ENCODE measurements at regions not wholly inside any gene's neighbourhood (a gene's known extent, or its start where the extent isn't known, plus 50 kb on each side); places are given as distances from the start of the nearest gene placed in this dataset.
"Not testable (repeated sequence)": the region's sequence is repeated elsewhere in the genome, so short reads cannot be mapped to it uniquely, and the experiment has no call there.

DNA sequence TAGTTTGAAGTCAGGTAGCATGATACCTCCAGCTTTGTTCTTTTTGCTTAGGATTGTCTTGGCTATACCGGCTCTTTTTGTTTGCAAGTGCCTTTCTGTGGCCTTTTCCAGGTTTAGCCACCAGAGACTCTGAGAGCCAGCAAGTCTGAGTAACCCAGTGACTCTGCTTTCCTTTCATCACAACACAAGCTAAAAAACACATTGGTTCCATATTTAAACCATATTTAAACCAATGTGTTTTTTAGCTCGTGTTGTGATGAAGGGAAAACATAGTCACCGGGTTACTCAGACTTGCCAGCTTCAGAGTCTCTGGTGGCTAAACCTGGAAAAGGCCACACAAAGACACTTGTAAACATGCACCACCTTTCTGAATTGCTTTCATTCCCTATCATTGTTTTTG lies 493.3 kb downstream of the NTRK2 start:
- DNase-seq: no peak
- WGBS (ENCODE audit: insufficient coverage, low lambda C conversion rate): 80% methylated on average over 1 of the region's 3 CpGs
- H3K27ac ChIP-seq (ENCODE audit: low read length): no peak overlapping the region
- H3K4me3 ChIP-seq (ENCODE audit: low read length): no peak overlapping the region
- no peaks in the 10 kb centered on the region for H3K27me3 ChIP-seq (ENCODE audit: control insufficient read depth, insufficient read depth, low read length)
- H3K9me3 ChIP-seq (ENCODE audit: control insufficient read depth, low read depth, low read length): no peaks in the 10 kb centered on the region
- H3K36me3 ChIP-seq (ENCODE audit: control insufficient read depth, insufficient read depth, low read length): no peaks in the 10 kb centered on the region
- no peaks in the 10 kb centered on the region for H3K4me1 ChIP-seq (ENCODE audit: control insufficient read depth, insufficient read depth, low read length)

DNA sequence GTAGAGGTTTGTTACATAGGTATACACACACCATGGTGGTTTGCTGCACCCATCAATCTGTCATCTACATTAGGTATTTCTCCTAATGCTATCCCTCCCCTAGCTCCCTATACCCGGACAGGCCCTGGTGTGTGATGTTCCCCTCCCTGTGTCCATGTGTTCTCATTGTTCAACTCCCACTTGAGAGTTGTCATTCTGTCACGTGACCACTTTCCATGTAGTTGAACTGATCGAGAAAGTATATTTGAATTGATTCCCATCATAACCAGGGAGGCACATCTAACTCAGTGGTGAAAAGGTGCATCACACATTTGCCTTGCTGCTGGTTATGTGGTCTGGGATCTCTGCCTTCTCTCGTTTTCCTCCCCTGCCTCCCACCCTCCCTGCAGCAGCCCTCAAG lies 491.4 kb downstream of the NTRK2 start:
- H3K9me3 ChIP-seq (ENCODE audit: control insufficient read depth, low read depth, low read length); DNase-seq; H3K4me3 ChIP-seq (ENCODE audit: low read length); H3K27me3 ChIP-seq (ENCODE audit: control insufficient read depth, insufficient read depth, low read length); H3K27ac ChIP-seq (ENCODE audit: low read length); H3K36me3 ChIP-seq (ENCODE audit: control insufficient read depth, insufficient read depth, low read length); H3K4me1 ChIP-seq (ENCODE audit: control insufficient read depth, insufficient read depth, low read length): not testable (repeated sequence)
- no CpG with 5 or more reads among the region's 4 CpGs for WGBS (ENCODE audit: insufficient coverage, low lambda C conversion rate)

DNA sequence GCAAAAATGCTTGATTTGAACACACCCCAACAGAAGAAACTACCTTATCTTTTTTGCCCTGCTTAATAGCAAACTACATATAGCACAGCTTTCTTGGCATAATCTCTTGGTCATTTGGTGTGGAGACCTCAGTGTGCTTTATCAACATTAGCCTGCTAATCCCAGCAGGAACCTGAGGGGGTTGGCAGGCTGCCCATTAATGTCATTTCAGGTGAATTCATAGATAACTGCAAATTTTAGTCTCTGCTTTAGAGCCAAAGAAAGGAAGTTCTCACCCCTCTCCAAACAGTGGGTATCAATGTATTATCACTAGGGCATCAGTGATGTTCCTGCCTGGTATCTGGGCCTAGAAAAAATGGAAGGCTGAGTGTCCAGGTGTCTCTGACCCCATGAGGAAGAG lies 489.0 kb downstream of the NTRK2 start:
- Histone ChIP-seq H3K9me3 (ENCODE audit: control insufficient read depth, low read depth, low read length) (no peaks in the 10 kb centered on the region), H3K27me3 (ENCODE audit: control insufficient read depth, insufficient read depth, low read length) (no peaks in the 10 kb centered on the region), H3K36me3 (ENCODE audit: control insufficient read depth, insufficient read depth, low read length) (no peaks in the 10 kb centered on the region), H3K4me1 (ENCODE audit: control insufficient read depth, insufficient read depth, low read length) (no peaks in the 10 kb centered on the region), H3K4me3 (ENCODE audit: low read length) (no peak overlapping the region), H3K27ac (ENCODE audit: low read length) (no peak overlapping the region)
- DNase-seq: no peak

DNA sequence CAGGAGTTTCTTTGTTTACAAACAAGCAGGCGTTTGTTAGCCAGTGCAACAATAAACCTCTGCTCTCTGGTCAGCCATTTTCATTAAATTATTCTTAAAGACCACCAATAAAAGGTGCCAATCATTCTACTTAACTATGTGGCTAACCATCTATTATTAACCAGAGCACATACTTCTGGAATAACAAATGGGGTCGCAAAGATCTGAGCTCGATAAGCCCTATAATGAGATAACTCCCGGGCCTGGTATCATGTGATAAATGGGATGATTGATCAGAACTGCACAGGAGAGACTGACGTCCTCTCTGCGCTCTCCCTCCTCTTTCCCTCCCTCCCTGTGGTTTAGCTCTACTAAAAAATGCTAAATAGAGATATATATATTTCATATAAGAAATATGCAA lies 488.2 kb downstream of the NTRK2 start:
- no peaks in the 10 kb centered on the region for H3K36me3 ChIP-seq (ENCODE audit: control insufficient read depth, insufficient read depth, low read length)
- no peaks in the 10 kb centered on the region for H3K27me3 ChIP-seq (ENCODE audit: control insufficient read depth, insufficient read depth, low read length)
- H3K9me3 ChIP-seq (ENCODE audit: control insufficient read depth, low read depth, low read length): no peaks in the 10 kb centered on the region
- no peaks in the 10 kb centered on the region for H3K4me1 ChIP-seq (ENCODE audit: control insufficient read depth, insufficient read depth, low read length)
- 40% methylated on average over 1 of the region's 6 CpGs for WGBS (ENCODE audit: insufficient coverage, low lambda C conversion rate)
- no peak overlapping the region for H3K27ac ChIP-seq (ENCODE audit: low read length)
- H3K4me3 ChIP-seq (ENCODE audit: low read length): no peak overlapping the region
- DNase-seq: no peak

DNA sequence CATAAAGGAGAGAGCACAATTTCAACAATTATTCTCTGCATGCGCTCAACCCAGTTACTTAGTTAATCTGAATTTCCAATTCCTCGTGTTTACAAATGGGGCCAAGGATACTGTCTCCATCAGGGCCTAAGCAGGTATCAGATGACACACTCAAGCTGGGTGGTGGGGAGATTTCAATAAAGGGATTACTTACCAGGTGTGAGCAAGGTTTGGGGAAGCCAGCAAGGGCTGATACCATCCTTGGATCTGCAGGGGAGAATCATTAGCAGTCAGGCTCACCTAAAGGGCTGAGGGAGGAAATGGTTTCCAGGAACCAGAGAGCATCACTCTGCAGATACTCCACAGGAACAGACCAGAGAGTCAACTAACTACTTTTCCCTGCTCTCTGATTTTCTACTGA lies 487.1 kb downstream of the NTRK2 start:
- Histone ChIP-seq H3K4me1 (ENCODE audit: control insufficient read depth, insufficient read depth, low read length) (no peaks in the 10 kb centered on the region), H3K27ac (ENCODE audit: low read length) (no peak overlapping the region)
- no CpG with 5 or more reads among the region's 2 CpGs for WGBS (ENCODE audit: insufficient coverage, low lambda C conversion rate)

DNA sequence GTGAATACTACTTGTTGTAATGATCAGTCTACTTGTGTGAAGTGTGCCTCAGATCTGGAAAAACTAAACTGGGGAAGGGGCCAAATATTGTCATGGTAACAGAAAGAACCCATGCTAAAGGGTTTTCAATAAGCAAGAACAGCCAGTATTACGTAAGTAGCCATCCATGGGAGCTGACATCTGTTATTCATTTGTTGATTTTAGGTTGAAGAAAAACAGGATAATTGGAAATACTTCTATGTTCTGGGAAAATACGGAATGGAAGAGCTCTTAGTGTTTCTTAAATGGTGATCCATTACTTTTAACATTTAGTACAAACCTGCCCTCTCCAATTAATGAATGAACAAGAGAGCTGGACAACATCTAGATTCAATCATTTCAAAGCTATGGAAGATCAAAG lies 485.8 kb downstream of the NTRK2 start:
- Histone ChIP-seq H3K27me3 (ENCODE audit: control insufficient read depth, insufficient read depth, low read length) (no peaks in the 10 kb centered on the region), H3K36me3 (ENCODE audit: control insufficient read depth, insufficient read depth, low read length) (no peaks in the 10 kb centered on the region), H3K9me3 (ENCODE audit: control insufficient read depth, low read depth, low read length) (no peaks in the 10 kb centered on the region), H3K27ac (ENCODE audit: low read length) (no peak overlapping the region), H3K4me3 (ENCODE audit: low read length) (no peak overlapping the region), H3K4me1 (ENCODE audit: control insufficient read depth, insufficient read depth, low read length) (no peaks in the 10 kb centered on the region)
- no CpG with 5 or more reads among the region's 2 CpGs for WGBS (ENCODE audit: insufficient coverage, low lambda C conversion rate)
- no peak for DNase-seq

More for the DNA sequence above, 487.1 kb downstream of the NTRK2 start:
- DNase-seq: no peak
- no peaks in the 10 kb centered on the region for H3K27me3 ChIP-seq (ENCODE audit: control insufficient read depth, insufficient read depth, low read length)
- H3K4me3 ChIP-seq (ENCODE audit: low read length): no peak overlapping the region
- no peaks in the 10 kb centered on the region for H3K36me3 ChIP-seq (ENCODE audit: control insufficient read depth, insufficient read depth, low read length)
- no peaks in the 10 kb centered on the region for H3K9me3 ChIP-seq (ENCODE audit: control insufficient read depth, low read depth, low read length)

DNA sequence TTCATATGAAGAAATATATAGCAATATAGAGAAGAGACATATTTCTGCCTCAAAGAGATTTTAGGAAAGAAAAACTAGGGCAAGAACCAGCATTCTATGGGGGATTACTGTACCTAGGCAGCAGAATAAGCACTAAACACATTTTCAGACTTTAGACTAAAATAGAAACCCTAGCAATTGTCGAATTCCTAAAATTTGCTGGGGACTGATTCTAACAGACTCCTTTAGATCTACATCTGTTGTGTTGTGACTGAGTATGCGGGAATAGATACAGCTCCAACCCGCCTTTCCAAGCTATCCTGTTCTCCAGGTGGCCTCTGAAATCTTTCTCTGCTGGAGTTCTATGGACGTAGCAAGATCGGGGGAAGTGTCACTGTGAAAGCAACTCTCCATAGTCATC lies 482.2 kb downstream of the NTRK2 start:
- no peak for DNase-seq
- H3K27ac ChIP-seq (ENCODE audit: low read length): no peak overlapping the region
- H3K4me3 ChIP-seq (ENCODE audit: low read length): no peak overlapping the region
- H3K36me3 ChIP-seq (ENCODE audit: control insufficient read depth, insufficient read depth, low read length): no peaks in the 10 kb centered on the region
- peaks cover 2% of the 10 kb centered on the region for H3K27me3 ChIP-seq (ENCODE audit: control insufficient read depth, insufficient read depth, low read length)
- H3K9me3 ChIP-seq (ENCODE audit: control insufficient read depth, low read depth, low read length): no peaks in the 10 kb centered on the region
- 100% methylated on average over 2 of the region's 5 CpGs for WGBS (ENCODE audit: insufficient coverage, low lambda C conversion rate)
- no peaks in the 10 kb centered on the region for H3K4me1 ChIP-seq (ENCODE audit: control insufficient read depth, insufficient read depth, low read length)

DNA sequence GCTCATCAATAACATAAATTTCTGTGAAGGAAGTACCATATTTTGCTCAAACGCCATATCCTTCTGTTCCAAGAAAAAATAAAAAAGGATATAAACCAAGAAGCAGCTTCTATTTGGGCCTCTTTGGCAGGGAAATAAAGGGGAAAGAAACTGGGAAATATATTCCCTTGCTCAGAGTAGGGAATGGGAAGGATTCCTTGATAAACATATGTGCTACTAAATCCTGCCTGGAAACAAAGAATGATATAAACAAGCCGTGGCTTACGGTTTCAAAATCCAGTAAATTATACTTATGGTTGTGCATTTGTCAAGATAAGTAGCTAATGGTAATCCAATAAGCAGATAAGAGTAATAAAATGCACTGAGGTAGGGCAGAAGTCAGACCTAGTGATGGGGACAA lies 481.6 kb downstream of the NTRK2 start:
- no peak overlapping the region for H3K27ac ChIP-seq (ENCODE audit: low read length)
- H3K27me3 ChIP-seq (ENCODE audit: control insufficient read depth, insufficient read depth, low read length): peaks cover 2% of the 10 kb centered on the region
- no peaks in the 10 kb centered on the region for H3K9me3 ChIP-seq (ENCODE audit: control insufficient read depth, low read depth, low read length)
- no peak for DNase-seq
- no peak overlapping the region for H3K4me3 ChIP-seq (ENCODE audit: low read length)
- H3K4me1 ChIP-seq (ENCODE audit: control insufficient read depth, insufficient read depth, low read length): no peaks in the 10 kb centered on the region
- H3K36me3 ChIP-seq (ENCODE audit: control insufficient read depth, insufficient read depth, low read length): no peaks in the 10 kb centered on the region
- 33% methylated on average over 3 of the region's 3 CpGs for WGBS (ENCODE audit: insufficient coverage, low lambda C conversion rate)

DNA sequence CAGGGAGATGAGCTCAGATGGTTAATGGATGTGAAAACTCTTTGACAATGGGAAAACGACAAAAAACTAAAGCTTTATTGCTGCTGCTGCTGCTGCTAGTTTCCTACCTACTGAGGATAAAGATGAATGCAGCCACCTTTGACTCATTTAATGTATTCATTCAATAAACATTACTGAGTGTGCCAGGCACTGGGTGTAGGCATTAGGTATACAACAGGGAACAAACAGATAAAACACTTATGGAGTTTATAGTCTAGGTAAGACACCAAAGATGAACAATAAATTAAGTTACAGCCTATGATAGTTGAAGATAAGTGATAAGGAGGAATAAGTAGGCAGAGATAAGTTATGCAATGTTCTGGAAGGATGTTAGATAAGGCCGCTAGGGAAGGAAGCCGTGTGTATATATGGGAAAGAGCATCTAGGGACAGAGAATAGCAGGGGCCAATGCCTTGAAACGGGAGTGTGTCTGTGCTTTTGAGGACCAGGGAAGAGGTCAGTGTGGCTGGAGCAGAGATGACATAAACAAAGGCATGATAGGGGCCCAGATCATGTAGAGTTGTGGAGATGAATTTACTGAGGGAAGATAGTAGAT lies 477.6 kb downstream of the NTRK2 start:
- Histone ChIP-seq H3K9me3 (ENCODE audit: control insufficient read depth, low read depth, low read length) (no peaks in the 10 kb centered on the region), H3K4me3 (ENCODE audit: low read length) (no peak overlapping the region), H3K27me3 (ENCODE audit: control insufficient read depth, insufficient read depth, low read length) (peaks cover 2% of the 10 kb centered on the region), H3K27ac (ENCODE audit: low read length) (no peak overlapping the region), H3K4me1 (ENCODE audit: control insufficient read depth, insufficient read depth, low read length) (no peaks in the 10 kb centered on the region), H3K36me3 (ENCODE audit: control insufficient read depth, insufficient read depth, low read length) (no peaks in the 10 kb centered on the region)
- WGBS (ENCODE audit: insufficient coverage, low lambda C conversion rate): 15% methylated on average over 2 of the region's 4 CpGs
- DNase-seq: peak in 1 of 2 donors; percentile 15

DNA sequence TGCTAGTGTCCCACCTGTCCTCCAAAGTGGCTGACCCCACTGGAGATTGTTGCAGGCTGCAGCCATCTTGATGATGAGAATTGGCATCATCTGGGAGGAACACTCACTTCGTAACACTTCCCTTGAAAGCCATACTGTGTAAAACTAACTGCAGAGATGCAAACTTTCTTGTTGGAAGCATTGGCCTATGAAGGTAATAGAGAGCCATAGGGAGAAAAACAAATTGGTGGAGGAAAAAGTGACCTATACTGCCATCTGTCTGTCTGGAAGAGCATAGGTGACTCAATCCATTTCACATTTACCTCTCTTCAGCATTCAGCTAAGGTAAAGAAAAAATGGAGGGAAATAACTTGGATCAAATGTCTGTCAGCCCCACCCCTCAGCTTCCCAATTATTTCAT lies 473.4 kb downstream of the NTRK2 start:
- no peak overlapping the region for H3K27ac ChIP-seq (ENCODE audit: low read length)
- no peaks in the 10 kb centered on the region for H3K36me3 ChIP-seq (ENCODE audit: control insufficient read depth, insufficient read depth, low read length)
- WGBS (ENCODE audit: insufficient coverage, low lambda C conversion rate): no CpG with 5 or more reads among the region's 1 CpG

DNA sequence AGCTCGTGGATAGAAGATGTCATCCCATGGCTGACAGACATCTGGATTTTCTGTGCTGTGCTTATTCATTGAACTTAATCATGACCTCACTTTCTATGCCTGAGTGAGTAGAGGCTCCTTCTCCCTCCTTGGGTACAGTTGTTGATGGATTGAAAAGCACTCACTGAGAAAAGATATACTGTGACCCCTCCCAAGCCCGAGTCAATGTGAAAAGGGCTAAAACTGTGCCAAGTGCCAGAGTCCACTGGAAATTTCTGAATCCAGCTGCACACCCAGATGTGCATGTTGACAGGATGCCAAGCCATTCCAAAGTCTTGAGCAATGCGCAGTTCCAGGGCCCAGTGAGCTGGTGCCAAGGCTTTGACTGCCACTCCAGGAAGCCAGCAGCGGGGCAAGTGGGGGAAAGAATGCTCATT lies 473.0 kb downstream of the NTRK2 start:
- no peak overlapping the region for H3K4me3 ChIP-seq (ENCODE audit: low read length)
- H3K27me3 ChIP-seq (ENCODE audit: control insufficient read depth, insufficient read depth, low read length): no peaks in the 10 kb centered on the region
- H3K27ac ChIP-seq (ENCODE audit: low read length): no peak overlapping the region
- WGBS (ENCODE audit: insufficient coverage, low lambda C conversion rate): no CpG with 5 or more reads among the region's 4 CpGs
- no peaks in the 10 kb centered on the region for H3K4me1 ChIP-seq (ENCODE audit: control insufficient read depth, insufficient read depth, low read length)
- no peak for DNase-seq
- H3K9me3 ChIP-seq (ENCODE audit: control insufficient read depth, low read depth, low read length): no peaks in the 10 kb centered on the region
- H3K36me3 ChIP-seq (ENCODE audit: control insufficient read depth, insufficient read depth, low read length): no peaks in the 10 kb centered on the region

More for the DNA sequence above, 473.4 kb downstream of the NTRK2 start:
- no peaks in the 10 kb centered on the region for H3K27me3 ChIP-seq (ENCODE audit: control insufficient read depth, insufficient read depth, low read length)
- DNase-seq: no peak
- no peak overlapping the region for H3K4me3 ChIP-seq (ENCODE audit: low read length)
- no peaks in the 10 kb centered on the region for H3K4me1 ChIP-seq (ENCODE audit: control insufficient read depth, insufficient read depth, low read length)
- no peaks in the 10 kb centered on the region for H3K9me3 ChIP-seq (ENCODE audit: control insufficient read depth, low read depth, low read length)

Data from large intestine (tissue), 3 donors.